Activated T-helper 17 cell treated with anti-CD3 and anti-CD28 coated beads, Interleukin-2, amount 50 U/mL, for 72 hours (primary cell): ENCODE measurements at regions not wholly inside any gene's neighbourhood (a gene's known extent, or its start where the extent isn't known, plus 50 kb on each side); places are given as distances from the start of the nearest gene placed in this dataset.

Source experiments
- ATAC-seq: fragments of 150-1000 bp; cut with Tn5 transposase; replicated peaks from 2 replicates; pipeline ENCODE4 v1.10.0; 2021; ENCODE audit warnings: mild to moderate bottlenecking, moderate library complexity
- H3K27ac Mint-ChIP-seq: one replicate; pipeline ENCODE4 v1.8.0; 2022; ENCODE audit warnings: mixed read lengths
- H3K27me3 Mint-ChIP-seq: one replicate; pipeline ENCODE4 v1.8.0; 2022; ENCODE audit warnings: mixed read lengths
- H3K36me3 Mint-ChIP-seq: one replicate; pipeline ENCODE4 v1.8.0; 2022; ENCODE audit warnings: low read depth, mild to moderate bottlenecking, mixed read lengths
- H3K4me1 Mint-ChIP-seq: one replicate; pipeline ENCODE4 v1.8.0; 2022; ENCODE audit warnings: mixed read lengths
- H3K4me3 Mint-ChIP-seq: one replicate; pipeline ENCODE4 v1.8.0; 2022; ENCODE audit warnings: mild to moderate bottlenecking, mixed read lengths
- H3K9me3 Mint-ChIP-seq: one replicate; pipeline ENCODE4 v1.8.0; 2022; ENCODE audit warnings: mixed read lengths

DNA sequence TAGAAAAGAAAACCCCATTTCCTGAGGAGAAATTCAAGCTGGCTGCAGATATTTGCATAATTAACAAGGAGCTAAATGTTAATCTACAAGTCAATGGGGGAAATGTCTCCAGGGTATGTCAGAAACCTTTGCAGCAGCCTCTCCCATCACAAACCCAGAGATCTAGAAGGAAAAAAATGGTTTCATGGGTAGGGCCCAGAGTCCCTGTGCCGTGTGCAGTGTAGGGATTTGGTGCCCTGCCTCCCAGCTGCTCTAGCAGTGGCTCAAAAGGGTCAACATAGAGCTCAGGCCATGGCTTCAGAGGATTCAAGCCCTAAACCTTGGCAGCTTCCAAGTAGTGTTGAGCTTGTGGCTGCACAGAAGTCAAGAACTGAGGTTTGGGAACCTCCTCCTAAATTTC lies 290.2 kb upstream of the TMEFF2 start:
- no peak for ATAC-seq
- Mint-ChIP-seq H3K36me3 (no peaks in the 10 kb centered on the region), H3K27ac (no peak overlapping the region), H3K4me3 (no peak overlapping the region), H3K27me3 (no peaks in the 10 kb centered on the region), H3K4me1 (no peaks in the 10 kb centered on the region), H3K9me3 (peaks cover 6% of the 10 kb centered on the region)

DNA sequence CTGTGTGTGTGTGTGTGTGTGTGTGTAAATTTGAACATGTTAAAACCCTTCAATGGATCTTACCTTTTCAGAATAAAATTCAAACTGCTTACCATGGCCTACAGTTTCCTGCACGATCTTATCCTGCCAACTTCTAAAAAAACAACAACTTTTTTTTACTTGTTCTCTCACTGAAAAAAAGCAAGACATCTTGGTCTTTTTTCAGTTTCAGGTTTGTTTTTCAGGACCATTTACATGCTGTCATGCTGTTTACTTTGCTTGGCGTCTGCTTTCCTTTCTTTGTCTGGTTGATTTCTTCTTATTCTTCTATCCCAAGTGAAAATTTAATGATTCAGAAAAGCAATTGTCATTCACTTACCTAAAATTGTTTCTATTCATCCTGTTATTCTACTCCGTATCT lies 286.3 kb upstream of the TMEFF2 start:
- H3K4me3 Mint-ChIP-seq = no peak overlapping the region
- H3K27ac Mint-ChIP-seq = no peak overlapping the region
- no peaks in the 10 kb centered on the region for H3K27me3 Mint-ChIP-seq
- no peaks in the 10 kb centered on the region for H3K36me3 Mint-ChIP-seq
- ATAC-seq = no peak
- H3K9me3 Mint-ChIP-seq = no peaks in the 10 kb centered on the region
- no peaks in the 10 kb centered on the region for H3K4me1 Mint-ChIP-seq

DNA sequence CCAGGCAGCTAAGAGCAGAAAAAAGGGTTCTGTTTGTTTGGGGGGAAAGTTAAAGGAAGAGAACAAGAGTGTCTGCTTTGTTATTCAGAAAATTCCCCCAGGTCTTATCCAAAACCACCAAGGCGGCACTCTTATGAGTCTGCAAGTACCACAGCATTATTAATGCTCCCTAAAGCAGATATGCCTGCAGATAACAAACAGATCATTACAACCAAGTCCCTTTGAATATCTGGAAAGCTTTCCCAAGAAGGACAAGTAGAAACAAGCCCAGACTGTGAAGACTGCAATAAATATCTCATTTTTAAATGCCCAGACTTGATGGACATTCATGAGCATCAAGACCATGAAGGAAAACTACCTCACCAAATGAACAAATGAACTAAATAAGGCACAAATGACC lies 278.6 kb upstream of the TMEFF2 start:
- H3K36me3 Mint-ChIP-seq = no peaks in the 10 kb centered on the region
- no peaks in the 10 kb centered on the region for H3K27me3 Mint-ChIP-seq
- H3K4me3 Mint-ChIP-seq = no peak overlapping the region
- no peak for ATAC-seq
- H3K4me1 Mint-ChIP-seq = no peaks in the 10 kb centered on the region
- peaks cover 9% of the 10 kb centered on the region for H3K9me3 Mint-ChIP-seq
- H3K27ac Mint-ChIP-seq = no peak overlapping the region

- ATAC-seq = no peak
- no peak overlapping the region for H3K4me3 Mint-ChIP-seq
- H3K27ac Mint-ChIP-seq = no peak overlapping the region
- no peaks in the 10 kb centered on the region for H3K27me3 Mint-ChIP-seq
- H3K4me1 Mint-ChIP-seq = no peaks in the 10 kb centered on the region
- H3K9me3 Mint-ChIP-seq = peaks cover 12% of the 10 kb centered on the region
- no peaks in the 10 kb centered on the region for H3K36me3 Mint-ChIP-seq
Observed at GRCh38 chr2:192471982-192472381, 277.2 kb upstream of the TMEFF2 start.

DNA sequence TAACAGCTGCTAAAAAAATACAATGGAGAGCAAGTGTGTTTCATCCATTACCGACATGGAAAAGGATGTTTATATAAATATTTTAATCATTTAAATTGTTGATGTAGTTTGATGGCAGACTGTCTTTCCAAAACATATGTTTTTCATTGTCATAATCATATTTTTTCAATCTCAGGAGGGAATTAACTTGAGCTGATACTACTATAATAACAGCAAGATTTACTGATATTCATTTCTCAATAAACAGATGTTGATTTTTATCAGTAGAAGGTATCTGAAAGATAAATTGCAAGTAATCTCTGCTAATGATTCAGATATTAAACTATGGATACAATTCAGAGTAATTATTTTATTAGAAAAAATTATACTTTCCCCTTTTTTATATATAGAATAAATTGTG lies 274.9 kb upstream of the TMEFF2 start:
- Mint-ChIP-seq H3K4me3 (no peak overlapping the region), H3K9me3 (peaks cover 8% of the 10 kb centered on the region), H3K27me3 (no peaks in the 10 kb centered on the region), H3K27ac (no peak overlapping the region), H3K36me3 (no peaks in the 10 kb centered on the region), H3K4me1 (no peaks in the 10 kb centered on the region)
- no peak for ATAC-seq

GRCh38 chr2:192467953-192468660 lies 273.4 kb upstream of the TMEFF2 start:
- no peak for ATAC-seq
- Mint-ChIP-seq H3K4me3 (no peak overlapping the region), H3K27ac (no peak overlapping the region), H3K4me1 (no peaks in the 10 kb centered on the region), H3K9me3 (peaks cover 4% of the 10 kb centered on the region), H3K36me3 (no peaks in the 10 kb centered on the region), H3K27me3 (no peaks in the 10 kb centered on the region)

DNA sequence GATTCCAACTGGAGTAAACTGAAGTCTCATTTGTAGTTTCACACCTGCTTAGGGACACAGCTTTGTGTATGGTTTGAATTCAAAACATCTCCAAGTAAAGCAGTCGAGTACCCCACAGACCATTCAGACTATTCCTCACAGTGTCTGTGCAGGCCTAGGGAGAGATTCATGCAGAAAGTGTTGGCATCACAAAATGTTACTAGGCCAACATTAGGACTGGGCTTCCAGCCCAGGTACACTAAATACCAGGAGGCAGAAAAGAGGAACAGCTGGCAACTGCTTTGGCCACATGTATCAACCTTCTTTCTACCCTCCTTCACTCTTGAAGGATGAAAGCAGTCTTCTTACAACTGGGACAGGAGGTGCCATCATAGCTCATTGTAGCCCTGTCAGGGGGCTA lies 270.4 kb upstream of the TMEFF2 start:
- H3K27ac Mint-ChIP-seq = no peak overlapping the region
- H3K27me3 Mint-ChIP-seq = no peaks in the 10 kb centered on the region
- peaks cover 4% of the 10 kb centered on the region for H3K9me3 Mint-ChIP-seq
- H3K4me1 Mint-ChIP-seq = no peaks in the 10 kb centered on the region
- no peaks in the 10 kb centered on the region for H3K36me3 Mint-ChIP-seq
- no peak overlapping the region for H3K4me3 Mint-ChIP-seq
- no peak for ATAC-seq

DNA sequence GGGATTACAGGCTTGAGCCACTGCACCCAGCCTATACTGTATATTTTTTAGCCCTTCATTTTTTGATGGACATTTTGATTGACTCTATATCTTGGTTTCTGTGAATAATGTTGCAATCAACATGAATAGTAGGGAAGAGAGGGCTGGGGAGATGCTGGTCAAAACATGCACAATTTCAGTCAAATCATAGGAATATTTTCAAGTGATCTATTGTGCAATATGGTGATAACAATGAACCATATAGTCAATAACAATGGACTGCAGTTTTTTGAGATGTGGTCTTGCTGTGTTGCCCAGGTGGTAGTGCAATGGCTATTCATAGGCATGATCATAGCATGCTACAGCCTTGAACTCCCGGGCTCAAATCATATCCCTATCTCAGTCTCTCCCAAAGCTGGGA lies 264.7 kb upstream of the TMEFF2 start:
- no peak overlapping the region for H3K4me3 Mint-ChIP-seq
- no peak for ATAC-seq
- H3K4me1 Mint-ChIP-seq = no peaks in the 10 kb centered on the region
- no peak overlapping the region for H3K27ac Mint-ChIP-seq
- H3K9me3 Mint-ChIP-seq = no peaks in the 10 kb centered on the region
- no peaks in the 10 kb centered on the region for H3K36me3 Mint-ChIP-seq
- H3K27me3 Mint-ChIP-seq = no peaks in the 10 kb centered on the region

DNA sequence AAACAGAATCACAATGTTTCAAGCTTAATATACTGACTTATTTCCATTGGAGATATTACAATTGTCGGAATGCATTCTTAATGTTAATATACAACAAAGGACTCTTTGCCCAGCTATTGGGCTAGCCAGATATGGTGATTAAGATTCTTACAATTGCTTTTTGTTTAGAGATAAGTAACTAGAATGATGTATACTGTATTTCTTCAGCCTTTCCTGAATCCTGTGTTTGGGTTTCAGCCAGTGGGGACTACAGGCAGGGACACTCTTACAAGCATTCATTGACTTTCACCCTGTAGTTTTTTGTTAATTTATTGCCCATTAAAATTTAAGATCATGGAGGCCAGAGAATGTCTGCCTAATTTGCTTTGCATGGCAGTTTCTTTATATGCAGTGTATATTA lies 254.1 kb upstream of the TMEFF2 start:
- Mint-ChIP-seq H3K36me3 (no peaks in the 10 kb centered on the region), H3K4me1 (no peaks in the 10 kb centered on the region)

DNA sequence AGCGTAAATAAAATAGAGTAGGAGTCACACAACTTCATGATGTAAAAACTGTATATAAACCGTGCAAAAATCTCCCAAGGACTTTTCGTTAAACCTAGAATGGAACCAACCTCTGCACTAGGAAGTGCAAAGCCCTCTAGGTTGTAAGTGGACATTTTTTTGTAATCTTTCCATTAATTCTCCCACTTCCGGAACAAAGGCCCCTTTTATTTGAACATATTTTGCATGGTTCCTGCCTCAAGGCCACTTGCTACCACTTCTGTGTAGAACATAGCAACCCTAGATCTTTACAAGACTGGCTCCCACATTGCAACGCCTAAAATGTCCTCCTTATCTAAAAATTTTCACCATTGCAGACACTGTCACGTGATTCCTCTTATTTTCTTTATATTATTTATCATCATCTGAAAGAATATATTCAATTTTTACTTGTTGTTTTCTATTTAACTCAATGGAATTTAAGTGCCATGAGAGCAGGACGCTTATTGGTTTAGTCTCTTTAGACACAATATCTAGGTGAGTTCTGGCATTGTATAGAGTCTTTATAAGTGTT lies 249.6 kb upstream of the TMEFF2 start:
- no peak for ATAC-seq
- H3K4me1 Mint-ChIP-seq = no peaks in the 10 kb centered on the region
- peaks cover 4% of the 10 kb centered on the region for H3K9me3 Mint-ChIP-seq

More for the DNA sequence above, 254.1 kb upstream of the TMEFF2 start:
- Mint-ChIP-seq H3K27ac (no peak overlapping the region), H3K4me3 (no peak overlapping the region), H3K27me3 (no peaks in the 10 kb centered on the region), H3K9me3 (peaks cover 4% of the 10 kb centered on the region)
- no peak for ATAC-seq

DNA sequence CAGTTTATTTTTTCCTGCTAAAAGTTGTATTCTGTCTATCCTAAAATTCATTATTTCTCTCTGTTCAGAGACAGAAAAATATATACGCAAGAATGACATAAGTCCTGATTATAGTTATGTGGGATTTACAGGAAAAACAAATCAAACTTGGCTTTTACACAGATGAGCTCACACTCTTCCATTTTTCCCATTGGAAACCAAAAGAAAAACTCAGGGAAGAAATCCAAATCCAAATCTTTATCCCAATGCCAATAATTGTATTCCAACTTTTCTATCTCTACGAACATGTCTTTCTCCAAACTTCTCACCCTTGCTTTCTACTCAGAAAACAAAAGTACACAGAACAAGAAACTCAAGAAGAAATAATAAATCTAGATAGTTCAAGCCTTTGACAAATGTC lies 249.1 kb upstream of the TMEFF2 start:
- no peaks in the 10 kb centered on the region for H3K36me3 Mint-ChIP-seq
- H3K27me3 Mint-ChIP-seq = no peaks in the 10 kb centered on the region
- H3K27ac Mint-ChIP-seq = no peak overlapping the region
- peaks cover 4% of the 10 kb centered on the region for H3K9me3 Mint-ChIP-seq
- H3K4me3 Mint-ChIP-seq = no peak overlapping the region
- no peaks in the 10 kb centered on the region for H3K4me1 Mint-ChIP-seq
- ATAC-seq = no peak

More for the DNA sequence above, 249.6 kb upstream of the TMEFF2 start:
- H3K36me3 Mint-ChIP-seq = no peaks in the 10 kb centered on the region
- H3K27me3 Mint-ChIP-seq = no peaks in the 10 kb centered on the region
- H3K4me3 Mint-ChIP-seq = no peak overlapping the region
- no peak overlapping the region for H3K27ac Mint-ChIP-seq

GRCh38 chr2:192438239-192438638 lies 243.5 kb upstream of the TMEFF2 start:
- no peak overlapping the region for H3K4me3 Mint-ChIP-seq
- no peak for ATAC-seq
- H3K27me3 Mint-ChIP-seq = no peaks in the 10 kb centered on the region
- no peaks in the 10 kb centered on the region for H3K4me1 Mint-ChIP-seq
- no peaks in the 10 kb centered on the region for H3K9me3 Mint-ChIP-seq
- no peak overlapping the region for H3K27ac Mint-ChIP-seq
- no peaks in the 10 kb centered on the region for H3K36me3 Mint-ChIP-seq

DNA sequence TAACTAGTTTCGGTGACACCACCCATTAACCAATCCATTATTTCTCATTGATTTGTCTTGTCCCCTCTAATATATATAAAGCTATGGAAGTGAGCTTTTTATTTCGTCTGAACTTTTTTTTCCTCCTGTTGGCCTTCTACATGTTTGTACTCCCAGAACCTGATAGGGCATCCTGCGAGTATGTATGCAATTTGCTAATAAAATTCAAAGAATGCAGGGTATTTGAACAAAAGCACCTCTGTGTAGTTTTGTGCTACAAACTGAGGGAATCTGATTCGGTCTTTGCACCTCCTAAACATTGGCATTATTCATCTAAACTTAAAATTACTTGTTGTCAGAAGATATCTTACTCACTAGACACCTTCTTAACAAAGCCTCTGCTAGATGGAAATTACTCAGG lies 242.9 kb upstream of the TMEFF2 start:
- Mint-ChIP-seq H3K36me3 (no peaks in the 10 kb centered on the region), H3K4me1 (no peaks in the 10 kb centered on the region), H3K27ac (no peak overlapping the region), H3K27me3 (no peaks in the 10 kb centered on the region), H3K4me3 (no peak overlapping the region), H3K9me3 (no peaks in the 10 kb centered on the region)
- no peak for ATAC-seq

GRCh38 chr2:192424243-192424642 lies 229.5 kb upstream of the TMEFF2 start:
- H3K9me3 Mint-ChIP-seq = peaks cover 3% of the 10 kb centered on the region
- H3K4me3 Mint-ChIP-seq = no peak overlapping the region
- H3K27me3 Mint-ChIP-seq = no peaks in the 10 kb centered on the region
- ATAC-seq = no peak
- no peaks in the 10 kb centered on the region for H3K4me1 Mint-ChIP-seq
- no peak overlapping the region for H3K27ac Mint-ChIP-seq
- no peaks in the 10 kb centered on the region for H3K36me3 Mint-ChIP-seq

DNA sequence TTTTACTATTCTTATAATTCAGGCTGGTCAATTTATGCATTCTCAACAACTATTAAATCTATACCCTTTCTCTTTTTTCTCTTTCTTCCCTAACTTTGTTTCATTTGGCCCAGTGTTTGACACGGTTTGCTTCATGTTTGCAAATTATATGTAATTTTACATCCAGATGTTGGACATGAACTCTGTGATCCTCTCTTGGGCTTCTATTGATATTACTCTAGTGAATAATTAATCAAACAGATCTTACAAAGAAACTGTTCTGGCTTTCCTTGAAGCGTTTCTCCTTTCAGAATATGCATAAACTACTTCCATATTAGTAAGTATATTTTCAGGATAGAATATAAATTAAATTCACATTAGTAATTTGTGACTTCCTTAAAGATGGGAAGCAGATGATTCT lies 225.1 kb upstream of the TMEFF2 start:
- H3K27me3 Mint-ChIP-seq = no peaks in the 10 kb centered on the region

DNA sequence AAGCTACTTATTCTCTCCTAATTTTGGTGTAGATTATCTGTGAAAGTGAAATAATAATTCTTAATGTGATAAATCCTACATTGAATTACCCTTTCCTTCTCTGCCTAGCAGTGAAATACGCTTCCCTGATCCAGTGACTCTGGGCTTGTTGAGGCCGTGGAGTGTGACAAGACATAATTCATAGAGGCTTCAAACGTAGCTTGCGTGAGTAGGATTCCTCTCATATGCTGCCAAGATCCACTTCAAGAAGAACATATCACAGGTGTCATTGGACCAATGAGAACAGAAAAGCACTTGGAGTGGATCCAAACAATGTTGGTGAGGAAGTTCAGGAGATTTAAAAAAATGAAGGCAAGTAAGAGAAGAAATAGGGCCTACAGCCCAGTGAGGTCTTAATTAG lies 221.3 kb upstream of the TMEFF2 start:
- ATAC-seq = no peak
- Mint-ChIP-seq H3K9me3 (peaks cover 3% of the 10 kb centered on the region), H3K4me1 (no peaks in the 10 kb centered on the region), H3K4me3 (no peak overlapping the region), H3K36me3 (no peaks in the 10 kb centered on the region), H3K27me3 (no peaks in the 10 kb centered on the region), H3K27ac (no peak overlapping the region)

More for the DNA sequence above, 225.1 kb upstream of the TMEFF2 start:
- no peaks in the 10 kb centered on the region for H3K4me1 Mint-ChIP-seq
- ATAC-seq = no peak
- H3K4me3 Mint-ChIP-seq = no peak overlapping the region
- no peaks in the 10 kb centered on the region for H3K36me3 Mint-ChIP-seq
- peaks cover 3% of the 10 kb centered on the region for H3K9me3 Mint-ChIP-seq
- no peak overlapping the region for H3K27ac Mint-ChIP-seq
